Smooth muscle cell (in vitro differentiated cells): ENCODE measurements at regions not wholly inside any gene's neighbourhood (a gene's known extent, or its start where the extent isn't known, plus 50 kb on each side); places are given as distances from the start of the nearest gene placed in this dataset.

ENCODE experiments used
- DNase-seq: peaks from one replicate; lab custom pipeline; 2025; ENCODE audit not compliant: unreplicated experiment; lab: John Stamatoyannopoulos, UW
- H2AFZ ChIP-seq: fragments of 200-600 bp; sonication (generic); 2 replicates; pipeline ENCODE4 v1.6.0; 2016; ENCODE audit warnings: antibody characterized with exemption, low read depth, mild to moderate bottlenecking
- H3F3A ChIP-seq: fragments of 200-600 bp; sonication (generic); 2 replicates; pipeline ENCODE4 v1.6.0; 2017; ENCODE audit warnings: antibody characterized with exemption, low read depth
- H3K27ac ChIP-seq: fragments of 200-600 bp; sonication (generic); 2 replicates; pipeline ENCODE4 v1.5.1; 2016; ENCODE audit warnings: low read depth, mild to moderate bottlenecking
- H3K27me3 ChIP-seq: fragments of 200-600 bp; sonication (generic); 2 replicates; pipeline ENCODE4 v1.6.1; 2016; ENCODE audit warnings: low read depth, mild to moderate bottlenecking
- H3K36me3 ChIP-seq: fragments of 200-600 bp; sonication (generic); 2 replicates; pipeline ENCODE4 v1.5.1; 2016; ENCODE audit warnings: low read depth
- H3K4me1 ChIP-seq: fragments of 200-600 bp; sonication (generic); 2 replicates; pipeline ENCODE4 v1.5.1; 2016; ENCODE audit warnings: low read depth
- H3K4me2 ChIP-seq: fragments of 200-600 bp; sonication (generic); 2 replicates; pipeline ENCODE4 v1.6.0; 2016; ENCODE audit warnings: mild to moderate bottlenecking
- H3K4me3 ChIP-seq: fragments of 200-600 bp; sonication (generic); 2 replicates; pipeline ENCODE4 v1.5.1; 2016; ENCODE audit warnings: mild to moderate bottlenecking
- H3K79me2 ChIP-seq: fragments of 200-600 bp; sonication (generic); 2 replicates; pipeline ENCODE4 v1.6.0; 2016; ENCODE audit warnings: low read depth, mild to moderate bottlenecking
- H3K9ac ChIP-seq: fragments of 200-600 bp; sonication (generic); 2 replicates; pipeline ENCODE4 v1.6.0; 2016; ENCODE audit warnings: low read depth
- H3K9me3 ChIP-seq: fragments of 200-600 bp; sonication (generic); replicated peaks from 2 replicates; pipeline ENCODE4 v1.5.1; 2016; ENCODE audit warnings: low read depth
- H4K20me1 ChIP-seq: fragments of 200-600 bp; sonication (generic); 2 replicates; pipeline ENCODE4 v1.6.0; 2016; ENCODE audit warnings: low read depth
- CTCF ChIP-seq: fragments of 200-600 bp; sonication (generic); IDR thresholded peaks from 2 replicates; pipeline ENCODE4 v1.5.1; 2017; ENCODE audit warnings: borderline replicate concordance, mild to moderate bottlenecking, antibody characterized with exemption; ENCODE audit not compliant: insufficient read depth, poor library complexity, severe bottlenecking
- WGBS: methylation state at CpG from one replicate; pipeline ENCODE4 v1.1.7; 2016; ENCODE audit warnings: low lambda C conversion rate; 5-methylcytosine and 5-hydroxymethylcytosine counted together

- Histone ChIP-seq H3K9ac (no peak overlapping the region), H3K4me3 (no peak overlapping the region), H3K36me3 (no peaks in the 10 kb centered on the region), H3K4me1 (no peaks in the 10 kb centered on the region), H3K79me2 (no peaks in the 10 kb centered on the region), H3K27me3 (no peaks in the 10 kb centered on the region), H4K20me1 (no peaks in the 10 kb centered on the region), H2AFZ (no peak overlapping the region), H3F3A (no peaks in the 10 kb centered on the region), H3K4me2 (no peak overlapping the region), H3K9me3 (no peaks in the 10 kb centered on the region), H3K27ac (no peak overlapping the region)
- no peak for TF ChIP-seq CTCF
- WGBS, result 82% methylated on average over 17 of the region's 18 CpGs
- no peak for DNase-seq
Measured at GRCh38 chr22:49149721-49150608, 677.7 kb downstream of the BRD1 start.

GRCh38 chr22:49148895-49149418 lies 678.7 kb downstream of the BRD1 start:
- Histone ChIP-seq H3K79me2 (no peaks in the 10 kb centered on the region), H3K27me3 (no peaks in the 10 kb centered on the region), H3K9ac (no peak overlapping the region), H2AFZ (no peak overlapping the region), H3K4me3 (no peak overlapping the region), H3F3A (no peaks in the 10 kb centered on the region), H4K20me1 (no peaks in the 10 kb centered on the region), H3K4me2 (no peak overlapping the region), H3K27ac (no peak overlapping the region), H3K9me3 (no peaks in the 10 kb centered on the region), H3K4me1 (no peaks in the 10 kb centered on the region), H3K36me3 (no peaks in the 10 kb centered on the region)
- 79% methylated on average over 10 of the region's 10 CpGs for WGBS
- no peak for DNase-seq
- TF ChIP-seq CTCF, result no peak

- Histone ChIP-seq H3K4me3 (no peak overlapping the region), H3K9me3 (no peaks in the 10 kb centered on the region)
Measured at GRCh38 chr22:49147617-49148175, 680.0 kb downstream of the BRD1 start.

More at GRCh38 chr22:49147617-49148175, 680.0 kb downstream of the BRD1 start:
- DNase-seq, result no peak
- Histone ChIP-seq H3K4me2 (no peak overlapping the region), H3F3A (no peaks in the 10 kb centered on the region), H2AFZ (no peak overlapping the region), H3K4me1 (no peaks in the 10 kb centered on the region), H3K36me3 (no peaks in the 10 kb centered on the region), H3K27me3 (no peaks in the 10 kb centered on the region), H4K20me1 (no peaks in the 10 kb centered on the region), H3K27ac (no peak overlapping the region), H3K9ac (no peak overlapping the region), H3K79me2 (no peaks in the 10 kb centered on the region)
- WGBS, result 83% methylated on average over 14 of the region's 15 CpGs
- TF ChIP-seq CTCF, result no peak
